Stimulated activated CD4-positive, alpha-beta T cell treated with anti-CD3 and anti-CD28 coated beads, TNF-alpha, amount 100 ng/mL, for 1 hour (primary cell): ENCODE measurements at regions not wholly inside any gene's neighbourhood (a gene's known extent, or its start where the extent isn't known, plus 50 kb on each side); places are given as distances from the start of the nearest gene placed in this dataset.

Experiments
- DNase-seq, 3 donors: peaks; one replicate each; pipeline ENCODE4 v3.0.0-alpha.2; 2020; ENCODE audit warnings: low read depth in 3 of 3, low spot score in 1 of 3

DNA sequence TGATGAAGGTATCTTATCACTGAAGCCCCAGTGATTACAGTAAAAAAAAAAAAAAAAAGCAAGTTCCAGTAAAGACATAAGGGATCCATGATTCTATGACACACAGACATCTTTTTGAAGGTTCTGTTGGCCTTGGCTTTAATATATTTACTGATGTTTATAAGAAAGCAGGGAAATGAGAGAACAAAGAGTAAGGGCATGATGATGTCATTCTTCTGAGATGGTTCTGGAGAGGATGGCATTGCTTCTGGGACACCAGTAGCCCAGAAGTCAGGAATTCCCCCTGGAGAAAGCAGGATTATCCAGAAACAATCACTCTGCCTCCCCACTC is 233.6 kb downstream of the FAM76B start:
- no peak for DNase-seq

DNA sequence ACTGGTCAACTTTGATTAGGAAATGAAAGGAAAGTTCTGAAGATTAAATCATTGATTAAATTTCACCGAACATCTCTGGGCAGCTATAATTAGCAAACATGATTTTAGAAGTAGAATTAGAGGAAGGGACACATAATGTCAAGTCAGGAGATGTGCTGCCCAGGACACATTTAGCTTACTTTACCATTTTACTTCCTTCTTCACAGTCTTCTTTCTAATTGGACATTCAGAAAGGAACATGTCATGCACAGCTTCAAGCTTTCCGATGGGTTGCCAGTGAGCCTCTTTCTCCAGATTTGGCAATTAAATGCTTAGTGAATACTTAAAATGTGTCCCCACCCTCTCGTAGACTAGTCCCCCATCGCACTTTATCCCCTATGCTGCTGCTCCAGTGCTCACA is 234.7 kb downstream of the FAM76B start:
- no peak for DNase-seq

DNA sequence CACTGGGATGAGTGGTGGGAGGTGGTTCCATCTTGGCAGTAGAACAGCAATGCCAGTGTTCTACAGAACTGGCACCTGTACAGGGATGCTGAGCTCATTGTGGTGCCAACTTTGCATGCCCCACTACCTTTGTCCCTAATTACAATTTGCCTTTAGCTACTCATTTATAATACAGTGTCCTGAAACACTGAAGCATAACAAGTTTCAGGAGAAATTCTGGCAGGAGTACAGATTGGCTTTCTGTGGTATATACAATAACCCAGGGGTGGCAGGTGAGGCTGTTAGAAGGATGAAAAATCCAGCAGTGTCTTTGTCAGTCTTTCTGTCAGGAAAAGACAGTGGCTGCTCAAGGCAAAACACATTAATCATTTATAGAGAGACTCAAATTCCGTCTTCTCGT is 240.3 kb downstream of the FAM76B start:
- no peak for DNase-seq

DNA sequence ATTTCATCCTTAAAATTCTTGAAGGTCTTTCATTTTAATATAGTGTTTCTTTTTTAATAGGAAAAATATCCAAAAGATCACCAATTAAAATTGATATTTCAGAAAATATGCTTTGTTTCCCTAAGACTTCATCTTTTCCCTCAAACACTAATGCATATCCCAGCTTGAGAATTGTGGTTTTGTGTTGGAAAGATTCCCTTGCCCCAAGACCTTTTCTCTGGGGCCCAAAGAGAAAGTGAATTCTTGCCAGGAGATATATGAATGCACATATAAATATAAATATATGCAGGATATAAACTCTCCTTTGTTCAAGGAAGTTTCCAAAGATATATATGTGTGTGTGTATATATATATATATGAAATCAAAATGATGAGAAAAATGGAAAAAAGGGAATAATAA is 241.2 kb downstream of the FAM76B start:
- DNase-seq: no peak

DNA sequence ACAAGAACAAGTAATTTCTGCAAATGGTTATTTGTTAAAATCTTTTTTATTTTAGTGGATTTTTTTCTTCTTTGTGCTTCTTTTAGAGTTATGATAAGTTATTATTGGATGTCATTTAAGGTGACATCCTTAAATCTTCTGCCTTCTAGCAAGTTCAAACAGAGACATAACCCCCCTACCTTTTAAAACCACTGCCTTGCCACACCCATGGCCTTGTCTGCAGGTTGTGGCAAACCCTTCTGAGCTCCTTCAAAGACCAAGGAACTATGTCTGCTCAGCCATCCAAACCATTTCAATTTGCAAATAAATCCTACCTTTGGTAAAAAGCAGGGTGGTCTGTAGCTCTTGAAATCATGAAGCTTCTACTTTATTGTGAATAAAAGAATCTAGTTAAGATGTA is 241.6 kb downstream of the FAM76B start:
- DNase-seq: no peak

DNA sequence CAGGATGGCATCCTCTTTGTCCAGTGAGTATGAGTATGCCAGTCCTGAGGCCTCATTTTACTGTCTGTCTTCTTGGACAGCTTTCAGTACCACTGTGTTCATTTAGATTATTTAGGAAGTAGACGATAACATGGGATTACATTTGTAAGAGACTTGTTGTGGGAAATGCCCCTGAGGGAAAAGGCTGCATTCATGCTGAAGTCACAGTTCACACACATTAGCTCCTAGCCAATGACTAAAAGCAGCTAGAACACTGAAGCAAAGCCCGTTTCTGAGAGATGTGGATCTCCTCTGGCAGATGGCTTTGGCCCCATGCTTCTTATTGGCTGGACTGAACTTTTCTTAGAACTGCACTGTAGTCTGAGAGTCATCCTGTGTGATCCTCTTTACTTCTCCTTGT is 242.4 kb downstream of the FAM76B start:
- no peak for DNase-seq

DNA sequence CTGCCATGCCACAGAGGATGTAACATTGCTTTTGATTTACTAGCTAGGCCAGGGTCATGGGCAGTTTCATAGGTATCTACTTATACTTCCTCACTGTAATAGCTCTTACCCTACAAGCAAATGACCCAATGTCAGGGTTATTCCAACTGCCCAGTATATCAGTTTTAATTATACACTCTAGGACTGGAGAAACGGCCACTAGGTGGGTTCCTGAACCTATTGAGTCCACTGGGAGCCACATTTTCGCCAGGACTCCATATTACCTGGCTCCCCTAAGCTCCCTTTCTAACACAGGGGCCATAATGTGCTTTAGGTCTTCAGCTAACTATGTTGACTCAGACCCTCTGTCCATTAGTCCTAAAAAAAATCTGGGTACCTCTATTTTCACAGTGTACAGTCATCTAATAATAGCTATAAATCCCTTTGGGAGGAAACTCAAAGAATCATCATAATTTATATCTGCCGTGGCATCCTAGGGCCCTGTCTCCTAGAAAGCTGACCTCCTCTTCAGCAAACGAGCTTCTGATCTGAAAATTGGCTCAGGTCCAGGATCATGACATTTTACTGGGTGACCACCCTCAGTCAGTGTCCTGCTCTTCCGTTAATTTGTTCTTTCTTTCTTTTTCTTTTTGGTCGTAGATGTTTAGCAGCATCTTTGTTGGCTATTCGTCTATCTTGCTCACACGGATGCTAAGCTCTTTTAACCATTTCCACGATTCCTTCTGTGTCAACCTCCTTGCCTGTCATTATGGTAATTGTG is 244.3 kb downstream of the FAM76B start:
- no peak for DNase-seq

DNA sequence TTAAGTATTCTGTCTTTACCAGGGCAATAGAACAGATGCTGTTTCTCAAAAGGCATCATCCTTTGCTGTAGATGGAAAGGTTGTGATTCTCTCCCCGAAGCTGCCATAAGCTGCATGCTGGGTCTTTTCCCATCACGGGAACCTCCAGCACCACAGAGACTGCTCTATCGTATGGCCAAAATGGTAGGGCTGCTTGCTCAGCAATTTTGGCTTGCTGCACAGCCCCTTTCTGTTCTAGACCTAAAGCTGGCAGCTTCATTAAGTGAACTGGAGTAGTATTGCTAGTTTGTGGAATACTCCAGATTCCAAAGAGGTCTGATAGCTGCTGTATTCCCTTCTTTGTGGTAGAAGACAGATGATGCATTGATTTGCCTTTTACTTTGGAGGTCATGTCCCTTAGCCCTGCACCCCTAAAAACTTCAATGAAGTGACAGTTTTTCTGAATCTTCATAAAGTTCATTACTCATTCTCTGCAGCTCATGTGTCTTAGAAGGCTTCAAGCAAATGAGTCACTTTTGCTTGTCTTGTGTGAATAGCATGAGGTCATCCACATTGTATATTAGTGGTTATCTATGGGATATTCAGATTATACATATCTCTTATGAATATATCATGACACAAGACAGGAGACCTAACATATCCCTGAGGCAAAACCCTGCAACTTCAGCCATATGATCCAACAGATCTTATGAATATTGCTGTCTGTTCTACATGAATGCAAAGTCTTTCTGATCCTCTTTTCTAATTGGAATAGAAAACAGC is 245.3 kb downstream of the FAM76B start:
- DNase-seq: no peak

DNA sequence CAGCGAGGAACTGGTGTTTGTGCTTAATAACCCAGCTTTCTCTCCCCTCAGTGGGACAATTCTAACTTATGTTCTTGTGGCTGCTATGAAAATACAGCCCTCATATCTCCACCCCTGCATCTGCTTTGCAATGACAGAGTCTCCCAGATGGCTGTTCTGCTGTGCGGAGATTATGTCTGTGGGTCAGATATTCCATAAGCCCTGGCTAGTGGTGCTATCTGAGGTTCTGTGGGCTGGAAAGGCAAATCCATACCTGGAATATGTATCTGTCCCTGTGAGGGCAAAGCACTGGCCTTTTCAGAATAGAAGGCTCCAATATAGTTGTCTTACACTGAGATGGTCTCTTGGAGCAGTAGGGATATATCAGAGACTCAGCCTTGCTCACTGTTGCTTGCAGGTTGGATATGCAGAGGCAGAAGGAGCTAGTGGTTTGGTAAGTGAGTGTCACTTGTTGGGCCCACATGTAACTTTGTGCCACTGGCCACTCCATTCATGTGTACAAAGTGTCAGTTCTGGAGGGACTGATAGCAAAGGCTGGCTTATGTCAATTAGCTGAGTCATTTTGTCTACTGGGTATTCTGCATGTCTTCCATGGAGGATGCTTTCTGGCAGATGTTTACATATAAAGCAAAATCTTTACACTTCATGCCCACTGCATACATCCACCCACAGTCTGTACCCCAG is 246.6 kb downstream of the FAM76B start:
- DNase-seq: no peak

DNA sequence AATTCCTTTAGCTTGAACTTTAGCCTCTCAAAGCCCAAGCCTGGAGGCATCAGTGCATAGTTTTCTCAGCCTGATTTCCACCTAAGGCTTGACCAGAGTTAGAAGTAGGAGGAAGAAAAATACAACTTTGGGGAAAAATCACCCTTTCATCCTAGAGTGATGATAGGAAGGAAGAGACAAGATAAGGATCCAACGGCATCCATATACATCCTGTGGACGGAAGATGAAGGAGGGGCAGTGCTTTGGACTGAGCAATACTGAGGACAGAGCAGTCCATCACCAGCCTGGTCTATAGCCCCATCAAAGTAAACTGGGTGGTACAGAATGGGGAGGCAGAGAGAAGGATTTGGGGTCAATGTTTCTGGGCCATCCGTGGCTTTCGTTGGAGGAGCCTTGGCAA is 247.9 kb downstream of the FAM76B start:
- DNase-seq: no peak

DNA sequence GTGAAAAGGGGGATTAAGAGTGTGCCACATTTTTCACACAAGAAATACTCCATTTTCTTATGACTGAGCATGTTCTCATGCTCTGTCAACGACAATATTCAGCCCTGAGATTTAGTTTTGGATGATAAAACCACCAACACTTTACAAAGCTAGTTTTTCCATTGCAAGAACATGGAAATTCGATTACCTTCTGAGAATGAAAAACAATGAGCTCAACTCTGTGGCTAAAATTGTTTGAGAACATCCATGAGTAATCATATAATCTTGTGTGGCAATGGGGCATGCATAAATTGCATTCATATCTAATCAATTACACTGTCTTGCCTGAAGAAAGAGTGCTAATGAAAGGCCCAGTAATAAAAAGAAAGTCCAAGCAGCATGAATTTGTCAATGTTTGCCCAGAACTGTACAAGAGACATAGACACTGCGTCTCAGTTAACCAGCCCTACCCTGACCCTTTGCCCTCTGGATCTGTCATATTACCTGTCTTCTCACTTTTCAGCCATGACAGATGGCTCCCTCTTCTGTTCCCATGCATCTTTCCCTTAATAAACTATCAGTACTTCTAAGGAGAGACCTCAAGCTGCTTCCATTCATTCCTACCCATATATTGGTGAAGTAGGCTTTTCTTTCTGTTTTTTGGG is 253.4 kb downstream of the FAM76B start:
- DNase-seq: no peak

DNA sequence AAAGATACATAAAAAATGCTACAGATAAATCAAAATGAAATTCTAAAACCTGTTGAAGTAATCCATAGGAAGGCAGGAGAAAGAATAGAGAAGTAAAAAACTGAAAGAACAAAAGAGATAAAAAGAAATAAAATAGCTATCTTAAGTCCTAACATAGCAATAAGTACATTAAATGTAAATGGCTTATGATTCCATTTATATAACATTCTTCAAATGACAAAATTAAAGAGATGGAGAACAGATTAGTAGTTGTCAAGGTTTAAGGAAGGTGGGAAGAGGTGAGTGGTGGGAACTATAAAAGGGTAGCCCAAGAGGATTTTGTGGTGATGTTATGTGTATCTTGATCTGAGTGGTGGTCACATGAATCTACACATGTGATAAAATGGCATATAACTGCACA is 254.8 kb downstream of the FAM76B start:
- no peak for DNase-seq

DNA sequence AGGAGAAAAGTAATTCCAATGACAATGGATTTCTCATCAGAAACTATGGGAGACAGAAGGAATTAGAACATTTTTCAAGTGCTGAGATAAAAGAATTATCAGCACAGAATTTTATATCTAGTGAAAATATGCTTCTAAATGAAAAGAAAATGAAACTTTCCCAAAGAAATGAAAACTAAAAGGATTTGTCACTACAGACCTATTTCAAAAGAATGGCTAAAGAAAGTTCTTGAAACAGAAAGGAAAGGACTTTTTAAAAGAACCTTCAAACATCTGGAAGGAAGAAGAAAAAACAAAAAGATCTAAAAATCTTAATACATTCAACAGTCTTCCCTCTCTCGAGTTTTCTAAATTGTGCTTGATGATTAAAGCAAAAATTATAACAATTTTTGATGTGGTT is 255.4 kb downstream of the FAM76B start:
- DNase-seq: no peak

DNA sequence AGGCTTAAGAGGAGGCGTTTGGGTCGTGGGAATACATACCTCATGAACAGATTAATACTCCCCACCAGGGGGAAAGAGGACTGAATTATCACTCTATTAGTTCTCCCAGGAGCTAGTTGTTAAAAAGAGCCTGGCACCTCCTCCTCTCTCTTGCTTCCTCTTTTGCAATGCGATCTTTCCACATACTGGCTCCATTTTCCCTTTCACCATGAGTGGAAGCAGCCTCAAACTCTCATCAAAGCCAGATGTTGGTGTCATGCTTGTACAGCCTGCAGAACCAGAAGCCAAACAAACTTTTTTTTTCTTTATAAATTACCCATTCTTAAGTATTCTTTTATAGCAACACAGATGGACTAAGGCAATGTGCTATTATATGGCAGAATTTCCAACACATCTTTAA is 258.5 kb downstream of the FAM76B start:
- DNase-seq: no peak

DNA sequence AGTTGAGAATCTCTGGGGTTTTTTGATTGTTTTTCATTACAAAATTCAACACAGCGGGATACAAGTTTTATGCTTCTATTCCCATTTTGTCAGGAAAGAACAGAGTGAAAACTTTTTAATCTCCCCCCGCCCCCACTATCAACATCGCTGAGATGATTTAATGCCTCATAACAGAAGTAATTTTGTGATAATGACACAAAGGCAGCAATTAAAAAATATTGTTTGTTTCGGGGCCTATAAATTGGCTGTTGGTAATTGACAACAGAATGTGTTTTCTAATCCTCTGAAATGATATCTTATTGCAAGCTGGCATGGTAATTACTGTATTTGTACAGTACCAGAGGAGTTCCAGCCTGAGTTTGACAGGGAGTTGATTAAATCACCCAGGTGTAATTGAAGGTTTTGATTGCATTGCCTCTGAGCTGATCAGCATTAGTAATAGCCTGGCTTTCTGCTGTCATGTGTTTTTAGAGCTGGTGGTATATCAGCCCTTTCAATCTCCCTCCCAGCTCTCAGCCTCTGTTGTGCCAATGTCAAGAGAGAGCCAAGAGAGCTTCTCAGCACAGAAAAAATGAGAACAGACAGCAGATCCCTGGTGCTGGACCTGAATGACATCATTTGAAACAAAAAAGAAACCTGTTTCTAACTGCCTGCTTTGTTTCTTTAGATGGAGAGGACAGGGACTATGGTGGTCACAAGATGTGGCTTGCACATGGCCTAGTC is 265.1 kb downstream of the FAM76B start:
- DNase-seq: no peak

DNA sequence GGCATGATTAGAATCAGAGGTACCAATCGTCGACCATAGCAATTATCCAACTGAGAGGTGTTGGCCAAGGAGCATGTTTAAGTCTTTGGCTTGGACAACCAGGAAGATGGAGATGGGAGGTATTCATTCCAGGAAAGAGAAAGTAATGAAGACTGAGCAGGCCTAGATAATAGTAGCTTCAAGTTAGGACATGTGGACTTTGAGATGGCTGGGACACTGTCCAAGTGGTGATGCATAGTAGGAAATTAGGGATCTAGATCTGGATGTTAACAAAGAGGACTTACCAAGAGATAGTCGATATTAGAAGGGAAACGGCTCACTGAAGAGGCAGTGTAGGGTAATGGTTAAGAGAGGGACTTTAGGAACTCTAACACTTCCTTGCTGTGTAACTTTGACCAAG is 266.7 kb downstream of the FAM76B start:
- no peak for DNase-seq

DNA sequence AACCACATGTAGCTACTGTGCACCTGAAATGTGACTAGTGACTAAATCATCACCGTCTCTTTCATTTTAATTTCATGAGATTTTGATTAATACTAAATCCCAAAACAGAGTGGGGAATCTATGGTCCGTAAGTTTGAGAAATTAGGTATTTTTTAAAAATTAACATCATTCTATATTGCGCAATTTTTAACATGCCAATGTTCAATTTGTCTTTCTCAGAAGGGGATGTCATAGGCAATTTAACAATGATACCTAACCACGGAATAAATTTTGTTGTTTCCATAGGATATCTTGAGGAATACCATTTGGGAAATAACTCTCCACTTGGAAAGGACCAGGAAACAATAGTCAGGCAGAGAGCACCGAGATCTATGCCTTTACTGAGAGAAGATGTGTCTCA is 267.7 kb downstream of the FAM76B start:
- no peak for DNase-seq

DNA sequence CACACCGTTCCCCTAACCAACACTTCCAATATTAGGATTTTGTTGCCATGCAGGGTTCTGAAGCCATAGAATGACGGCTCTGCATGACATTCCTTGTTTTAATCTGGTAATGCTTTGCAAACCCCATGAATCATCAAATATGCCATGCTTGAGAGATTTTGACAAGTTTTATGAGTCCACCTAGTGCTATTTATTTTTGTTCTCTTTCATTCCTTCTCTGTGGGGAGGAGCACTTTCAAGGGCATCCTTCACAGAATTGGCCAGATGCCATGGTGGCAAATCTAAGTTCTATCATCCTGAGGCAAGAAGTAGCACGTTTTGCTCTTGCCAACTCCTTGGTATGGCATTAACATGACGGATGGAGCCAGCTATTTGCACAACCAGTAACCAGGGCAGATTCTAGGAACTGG is 268.4 kb downstream of the FAM76B start:
- DNase-seq: no peak

DNA sequence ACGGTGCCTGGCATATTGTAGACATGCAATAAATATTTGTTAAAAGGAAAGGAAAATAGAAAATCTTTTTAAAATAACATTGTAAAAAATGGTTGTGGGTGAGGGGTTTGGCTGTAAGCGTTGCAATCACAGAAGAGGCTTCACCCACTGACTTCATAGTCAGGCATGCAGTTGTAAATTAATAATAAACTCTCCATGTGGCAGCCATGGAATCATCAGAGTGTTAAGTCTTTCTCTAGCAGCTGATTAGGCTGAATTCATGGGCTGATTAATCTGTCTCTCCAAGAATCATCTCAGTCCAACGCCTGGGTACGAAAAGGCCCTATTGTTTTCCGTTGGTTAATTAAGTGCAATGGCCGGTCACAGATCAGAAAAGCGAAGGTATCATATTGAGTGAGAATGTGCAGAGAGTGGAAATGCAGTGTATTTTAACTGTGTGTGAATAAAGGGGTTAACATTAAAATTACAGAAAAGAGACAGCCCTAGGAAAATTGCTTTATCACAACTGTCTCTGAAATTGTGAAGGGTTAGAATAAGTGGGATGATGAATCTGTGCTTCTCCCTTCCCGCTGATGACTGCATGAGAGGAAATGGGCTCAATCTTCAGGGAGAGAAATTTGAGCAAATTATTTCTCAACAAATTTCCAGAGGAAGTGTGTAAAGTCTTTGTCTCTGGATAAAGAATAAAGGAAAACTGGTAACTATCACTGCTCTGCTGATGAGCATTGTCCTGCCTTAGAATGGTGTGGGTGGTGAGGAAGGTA is 269.0 kb downstream of the FAM76B start:
- DNase-seq: no peak

DNA sequence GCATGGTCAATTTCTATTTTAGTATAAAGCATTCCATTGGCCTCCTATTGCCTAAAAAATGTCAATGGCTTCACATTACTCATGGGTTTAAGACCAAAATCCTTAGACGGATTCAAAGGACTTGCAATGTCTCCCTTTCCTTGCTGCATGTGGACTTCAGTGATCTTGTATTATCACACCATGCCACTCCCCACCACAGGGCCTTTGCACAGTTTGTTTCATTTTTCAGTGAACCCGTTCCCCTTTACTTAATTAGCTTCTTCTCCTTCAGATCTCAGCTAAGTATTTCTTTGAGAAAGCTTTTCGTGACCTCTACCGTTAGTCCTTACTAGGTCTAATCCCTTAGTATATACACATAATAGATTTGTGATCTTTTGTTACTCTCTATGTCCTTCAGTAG is 269.7 kb downstream of the FAM76B start:
- no peak for DNase-seq

DNA sequence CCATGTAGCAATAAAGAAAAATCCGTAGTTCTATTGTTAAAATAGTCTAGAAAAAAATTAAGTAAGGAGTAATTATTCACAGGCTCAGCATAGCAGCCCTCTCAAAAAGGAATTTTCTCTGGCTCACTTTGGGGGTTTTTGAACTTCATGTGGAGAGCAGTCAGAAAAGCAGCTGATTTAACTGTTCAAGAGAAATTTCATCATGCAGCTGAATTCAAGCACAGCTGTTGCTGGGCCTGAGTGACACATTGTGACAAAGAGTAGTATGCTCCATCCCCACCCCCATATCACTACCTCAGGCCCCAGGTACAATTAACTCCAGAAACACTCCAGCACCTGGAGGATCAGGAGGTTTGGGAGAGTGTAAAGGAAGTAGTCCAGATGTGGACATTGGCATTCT is 272.1 kb downstream of the FAM76B start:
- no peak for DNase-seq
